ENCODE measurements at regions not wholly inside any gene's neighbourhood (a gene's known extent, or its start where the extent isn't known, plus 50 kb on each side); places are given as distances from the start of the nearest gene placed in this dataset.
A peak's percentile ranks its signal among the peaks of the same experiment; 100 is the strongest.

DNA sequence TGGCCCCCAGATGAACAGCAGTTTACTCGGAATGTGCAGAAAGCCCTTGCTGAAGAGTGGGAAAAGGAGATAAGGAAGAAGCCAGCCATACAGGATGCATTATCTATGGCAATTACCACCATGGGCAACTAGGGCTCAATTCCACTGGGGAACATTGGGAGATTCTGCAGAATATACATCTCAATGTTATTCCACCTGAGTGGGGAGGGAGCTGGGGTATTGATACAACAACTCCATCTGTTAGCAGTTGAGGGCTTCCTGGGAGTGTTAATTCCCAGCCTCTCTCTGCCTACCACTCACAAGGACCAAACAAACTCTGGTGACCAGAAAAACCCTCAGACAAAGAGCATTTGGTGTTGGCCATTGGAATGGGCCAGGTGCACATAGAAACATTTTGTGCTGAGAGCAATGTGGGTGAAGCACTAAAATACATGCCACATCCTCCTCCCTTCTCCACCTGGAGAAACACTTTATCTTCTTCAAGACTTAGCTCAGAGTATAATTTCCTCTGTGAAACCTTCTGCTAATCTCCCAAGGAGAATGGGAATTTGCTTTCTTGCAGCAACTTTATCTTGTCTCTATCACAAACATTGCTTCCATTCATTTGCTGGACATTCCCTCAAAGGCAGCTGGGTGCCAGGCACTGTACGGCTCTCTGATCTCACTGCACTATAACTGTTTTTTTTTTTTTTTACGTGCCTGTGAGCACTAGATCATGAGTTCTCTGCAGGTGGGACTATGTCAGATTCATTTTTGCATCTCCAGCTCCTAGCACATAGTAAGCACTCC lies 292.2 kb downstream of the MN1 start:
- intact Hi-C loops (cut with micrococcal nuclease): no loop called here
- no peaks in the 10 kb centered on the region for H3K36me3 ChIP-seq
- no peak overlapping the region for H3K4me3 ChIP-seq
- TF ChIP-seq, protein P1, sequence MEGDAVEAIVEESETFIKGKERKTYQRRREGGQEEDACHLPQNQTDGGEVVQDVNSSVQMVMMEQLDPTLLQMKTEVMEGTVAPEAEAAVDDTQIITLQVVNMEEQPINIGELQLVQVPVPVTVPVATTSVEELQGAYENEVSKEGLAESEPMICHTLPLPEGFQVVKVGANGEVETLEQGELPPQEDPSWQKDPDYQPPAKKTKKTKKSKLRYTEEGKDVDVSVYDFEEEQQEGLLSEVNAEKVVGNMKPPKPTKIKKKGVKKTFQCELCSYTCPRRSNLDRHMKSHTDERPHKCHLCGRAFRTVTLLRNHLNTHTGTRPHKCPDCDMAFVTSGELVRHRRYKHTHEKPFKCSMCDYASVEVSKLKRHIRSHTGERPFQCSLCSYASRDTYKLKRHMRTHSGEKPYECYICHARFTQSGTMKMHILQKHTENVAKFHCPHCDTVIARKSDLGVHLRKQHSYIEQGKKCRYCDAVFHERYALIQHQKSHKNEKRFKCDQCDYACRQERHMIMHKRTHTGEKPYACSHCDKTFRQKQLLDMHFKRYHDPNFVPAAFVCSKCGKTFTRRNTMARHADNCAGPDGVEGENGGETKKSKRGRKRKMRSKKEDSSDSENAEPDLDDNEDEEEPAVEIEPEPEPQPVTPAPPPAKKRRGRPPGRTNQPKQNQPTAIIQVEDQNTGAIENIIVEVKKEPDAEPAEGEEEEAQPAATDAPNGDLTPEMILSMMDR (IDR thresholded peaks at IDR 0.05; ENCODE audit: borderline replicate concordance): no peak
- H3K27ac ChIP-seq (replicated peaks): no peak overlapping the region
- H3K9me3 ChIP-seq (replicated peaks): peaks cover 13% of the 10 kb centered on the region
- H3K4me1 ChIP-seq: peaks cover 18% of the 10 kb centered on the region
- H3K27me3 ChIP-seq (ENCODE audit: low read depth): peaks cover 43% of the 10 kb centered on the region
- no peak for DNase-seq

DNA sequence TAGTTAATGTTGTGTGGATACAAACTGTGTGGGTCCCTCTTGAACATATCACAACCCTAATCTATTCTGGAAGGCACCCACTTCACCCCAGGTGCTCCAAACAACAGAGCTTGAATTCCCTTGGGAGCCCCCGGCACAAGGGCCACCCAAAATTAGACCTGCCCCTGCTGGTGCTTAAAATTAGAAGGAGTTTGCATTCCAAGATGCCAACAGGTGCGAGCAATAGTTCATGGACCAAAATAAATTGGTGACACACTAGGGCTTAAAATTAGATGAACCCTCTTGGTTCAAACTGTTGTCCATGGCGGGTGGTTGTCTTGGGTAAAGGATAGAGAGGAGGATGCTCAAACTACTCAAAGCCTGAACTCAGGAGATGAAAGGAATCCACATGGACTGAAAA lies 291.5 kb downstream of the MN1 start:
- TF ChIP-seq, protein P1 (IDR thresholded peaks at IDR 0.05; ENCODE audit: borderline replicate concordance): no peak
- intact Hi-C loops (cut with micrococcal nuclease): no loop called here

DNA sequence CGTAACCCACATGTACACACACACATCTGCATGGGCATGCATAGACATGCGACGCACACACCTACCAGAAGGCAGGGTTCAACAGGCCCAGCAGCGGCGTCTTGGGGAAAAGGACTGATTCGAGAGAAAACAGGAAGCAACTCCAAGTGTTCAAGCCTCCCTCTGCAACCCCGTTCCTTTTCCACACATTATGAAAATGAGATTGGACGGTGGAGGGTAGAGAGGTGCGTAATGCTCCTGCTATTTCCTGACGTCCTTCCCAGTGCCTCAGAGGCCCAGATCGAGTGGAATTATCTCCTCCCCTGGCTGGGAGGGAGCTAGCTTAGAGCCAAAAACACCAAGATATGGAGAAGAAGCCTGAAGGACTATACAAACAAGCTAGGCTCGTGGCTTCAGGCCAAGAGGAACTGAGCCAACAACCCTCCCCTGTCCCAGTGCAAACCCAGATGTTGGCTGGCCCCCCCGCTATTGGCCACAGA lies 289.2 kb downstream of the MN1 start:
- intact Hi-C loops (cut with micrococcal nuclease): no loop called here
- peak; percentile 90 for DNase-seq

More for the DNA sequence above, 291.5 kb downstream of the MN1 start:
- no peaks in the 10 kb centered on the region for H3K36me3 ChIP-seq
- H3K27me3 ChIP-seq (ENCODE audit: low read depth): peaks cover 41% of the 10 kb centered on the region
- peaks cover 17% of the 10 kb centered on the region for H3K9me3 ChIP-seq (replicated peaks)
- peaks cover 18% of the 10 kb centered on the region for H3K4me1 ChIP-seq
- no peak for DNase-seq
- H3K4me3 ChIP-seq: no peak overlapping the region
- H3K27ac ChIP-seq (replicated peaks): no peak overlapping the region

DNA sequence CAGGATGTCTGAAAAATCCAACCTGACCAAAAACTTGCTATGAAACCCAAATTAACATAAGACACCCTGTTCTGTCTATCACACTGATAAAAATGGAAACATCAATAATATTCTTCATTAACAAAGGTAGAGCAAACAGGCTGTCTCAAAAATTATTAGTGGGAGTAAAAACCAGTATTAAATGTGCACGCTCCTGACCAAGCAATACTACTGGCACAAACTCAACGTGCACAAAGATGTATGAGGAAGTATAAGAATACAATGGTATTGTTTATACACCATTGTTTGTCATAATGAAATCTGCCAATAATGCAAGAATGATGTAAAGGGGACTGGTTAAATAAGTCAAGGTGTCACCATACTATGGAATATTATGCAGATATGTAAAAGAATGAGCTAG lies 288.5 kb downstream of the MN1 start:
- H3K9me3 ChIP-seq (replicated peaks): peaks cover 17% of the 10 kb centered on the region
- H3K27ac ChIP-seq (replicated peaks): peak overlapping the region; percentile 76
- H3K27me3 ChIP-seq (ENCODE audit: low read depth): peaks cover 40% of the 10 kb centered on the region
- H3K4me3 ChIP-seq: no peak overlapping the region
- intact Hi-C loops (cut with micrococcal nuclease): no loop called here
- DNase-seq: no peak
- TF ChIP-seq, protein P1 (IDR thresholded peaks at IDR 0.05; ENCODE audit: borderline replicate concordance): no peak
- peaks cover 18% of the 10 kb centered on the region for H3K4me1 ChIP-seq
- H3K36me3 ChIP-seq: no peaks in the 10 kb centered on the region

More for the DNA sequence above, 289.2 kb downstream of the MN1 start:
- TF ChIP-seq, protein P1 (IDR thresholded peaks at IDR 0.05; ENCODE audit: borderline replicate concordance): no peak
- Histone ChIP-seq H3K9me3 (replicated peaks) (peaks cover 17% of the 10 kb centered on the region), H3K4me3 (no peak overlapping the region), H3K36me3 (no peaks in the 10 kb centered on the region), H3K4me1 (peaks cover 18% of the 10 kb centered on the region), H3K27ac (replicated peaks) (peak overlapping the region; percentile 76), H3K27me3 (ENCODE audit: low read depth) (peaks cover 41% of the 10 kb centered on the region)

DNA sequence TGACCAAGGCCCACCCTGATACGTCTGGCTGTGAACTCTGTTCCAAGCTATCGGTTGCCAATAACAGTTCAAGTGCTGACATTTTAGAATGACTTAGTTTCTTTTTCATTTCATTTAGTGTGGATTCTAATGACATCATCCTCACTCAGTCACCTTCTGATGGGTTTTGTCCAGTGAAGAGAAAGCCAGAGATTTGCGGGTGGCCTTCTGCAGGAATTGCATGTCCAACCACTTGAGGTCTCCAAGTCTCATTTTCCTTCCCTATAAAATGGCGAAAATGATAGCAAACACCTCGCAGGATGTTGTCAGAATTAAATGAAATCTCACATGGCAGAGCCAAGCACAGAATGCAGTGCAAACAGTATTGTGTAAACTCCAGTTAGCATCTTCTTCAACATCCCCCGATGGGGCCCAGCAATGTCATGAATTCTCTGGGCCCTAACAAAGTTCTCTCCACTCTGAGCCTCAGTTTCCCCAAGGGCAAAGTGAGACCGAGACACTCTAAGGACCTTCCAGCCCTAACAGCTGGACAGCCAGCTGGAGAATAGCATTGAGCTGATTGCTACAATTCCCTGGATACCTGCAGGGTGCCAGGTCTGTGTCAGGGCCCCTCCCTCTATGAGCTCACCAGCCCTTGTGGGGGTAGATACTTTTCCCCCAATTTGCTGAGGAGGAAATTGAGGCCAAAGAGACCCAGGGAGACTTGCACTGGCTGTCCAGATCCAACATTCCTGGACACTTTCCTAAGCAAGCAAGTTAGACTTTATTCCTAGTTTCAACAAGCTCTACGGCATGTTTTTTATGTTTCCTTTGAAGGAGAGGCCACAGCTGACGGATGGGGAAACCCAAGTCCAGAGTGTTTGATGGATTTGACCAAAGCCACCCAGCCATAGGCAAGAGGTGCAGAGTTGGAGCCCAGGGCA lies 286.7 kb downstream of the MN1 start:
- H3K36me3 ChIP-seq: no peaks in the 10 kb centered on the region
- H3K4me1 ChIP-seq: peaks cover 18% of the 10 kb centered on the region
- DNase-seq: peak; percentile 74
- no peak overlapping the region for H3K4me3 ChIP-seq
- TF ChIP-seq, protein P1 (IDR thresholded peaks at IDR 0.05; ENCODE audit: borderline replicate concordance): no peak
- intact Hi-C loops (cut with micrococcal nuclease): no loop called here
- H3K27me3 ChIP-seq (ENCODE audit: low read depth): peaks cover 43% of the 10 kb centered on the region
- peak overlapping the region; percentile 76 for H3K27ac ChIP-seq (replicated peaks)
- H3K9me3 ChIP-seq (replicated peaks): peaks cover 14% of the 10 kb centered on the region

Data from left ventricle myocardium inferior (tissue), 1 donor.